ENCODE measurements at regions not wholly inside any gene's neighbourhood (a gene's known extent, or its start where the extent isn't known, plus 50 kb on each side); places are given as distances from the start of the nearest gene placed in this dataset.

GRCh38 chr10:65367706-65368105, 1558.1 kb upstream of the LRRTM3 start:
- DNase-seq: no peak
- H3K27ac ChIP-seq (ENCODE audit: low read length): no peak overlapping the region
- H3K36me3 ChIP-seq (ENCODE audit: control insufficient read depth, insufficient read depth, low read length): no peaks in the 10 kb centered on the region
- H3K27me3 ChIP-seq (ENCODE audit: control insufficient read depth, insufficient read depth, low read length): no peaks in the 10 kb centered on the region
- H3K4me3 ChIP-seq (ENCODE audit: low read length): no peak overlapping the region
- H3K9me3 ChIP-seq (replicated peaks; ENCODE audit: control insufficient read depth, low read depth, low read length): no peaks in the 10 kb centered on the region
- H3K4me1 ChIP-seq (ENCODE audit: control insufficient read depth, insufficient read depth, low read length): no peaks in the 10 kb centered on the region

- H3K9me3 ChIP-seq (replicated peaks; ENCODE audit: control insufficient read depth, low read depth, low read length): no peaks in the 10 kb centered on the region
- H3K36me3 ChIP-seq (ENCODE audit: control insufficient read depth, insufficient read depth, low read length): no peaks in the 10 kb centered on the region
- DNase-seq: no peak
- H3K27ac ChIP-seq (ENCODE audit: low read length): no peak overlapping the region
- H3K4me3 ChIP-seq (ENCODE audit: low read length): no peak overlapping the region
- no peaks in the 10 kb centered on the region for H3K27me3 ChIP-seq (ENCODE audit: control insufficient read depth, insufficient read depth, low read length)
- no CpG with 5 or more reads among the region's 3 CpGs for WGBS (ENCODE audit: insufficient coverage)
- H3K4me1 ChIP-seq (ENCODE audit: control insufficient read depth, insufficient read depth, low read length): no peaks in the 10 kb centered on the region
Observed at GRCh38 chr10:65375528-65375927, 1550.3 kb upstream of the LRRTM3 start.

DNA sequence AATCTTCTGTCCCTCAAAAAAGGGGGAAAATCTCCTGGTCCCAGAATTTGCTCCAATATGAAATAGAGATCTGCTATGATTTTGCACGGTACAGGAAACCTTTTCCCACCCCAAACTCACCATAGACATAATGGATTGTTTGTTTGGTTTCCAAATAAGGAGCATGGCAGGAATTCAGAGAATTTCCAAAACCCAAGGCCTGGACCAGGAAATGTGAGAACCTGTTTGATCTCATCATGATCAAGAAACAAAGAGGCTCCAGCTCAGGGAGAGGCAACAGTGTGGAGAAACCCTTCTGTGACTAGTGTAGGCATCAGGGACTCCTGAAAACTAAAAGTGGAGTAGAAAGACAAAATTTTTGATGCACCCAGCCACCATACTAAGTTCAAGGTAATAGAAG, 1548.1 kb upstream of the LRRTM3 start:
- H3K36me3 ChIP-seq (ENCODE audit: control insufficient read depth, insufficient read depth, low read length): no peaks in the 10 kb centered on the region
- no CpG with 5 or more reads among the region's 1 CpG for WGBS (ENCODE audit: insufficient coverage)
- H3K27ac ChIP-seq (ENCODE audit: low read length): no peak overlapping the region
- no peaks in the 10 kb centered on the region for H3K9me3 ChIP-seq (replicated peaks; ENCODE audit: control insufficient read depth, low read depth, low read length)
- H3K27me3 ChIP-seq (ENCODE audit: control insufficient read depth, insufficient read depth, low read length): no peaks in the 10 kb centered on the region
- no peak for DNase-seq
- H3K4me3 ChIP-seq (ENCODE audit: low read length): no peak overlapping the region
- H3K4me1 ChIP-seq (ENCODE audit: control insufficient read depth, insufficient read depth, low read length): no peaks in the 10 kb centered on the region

DNA sequence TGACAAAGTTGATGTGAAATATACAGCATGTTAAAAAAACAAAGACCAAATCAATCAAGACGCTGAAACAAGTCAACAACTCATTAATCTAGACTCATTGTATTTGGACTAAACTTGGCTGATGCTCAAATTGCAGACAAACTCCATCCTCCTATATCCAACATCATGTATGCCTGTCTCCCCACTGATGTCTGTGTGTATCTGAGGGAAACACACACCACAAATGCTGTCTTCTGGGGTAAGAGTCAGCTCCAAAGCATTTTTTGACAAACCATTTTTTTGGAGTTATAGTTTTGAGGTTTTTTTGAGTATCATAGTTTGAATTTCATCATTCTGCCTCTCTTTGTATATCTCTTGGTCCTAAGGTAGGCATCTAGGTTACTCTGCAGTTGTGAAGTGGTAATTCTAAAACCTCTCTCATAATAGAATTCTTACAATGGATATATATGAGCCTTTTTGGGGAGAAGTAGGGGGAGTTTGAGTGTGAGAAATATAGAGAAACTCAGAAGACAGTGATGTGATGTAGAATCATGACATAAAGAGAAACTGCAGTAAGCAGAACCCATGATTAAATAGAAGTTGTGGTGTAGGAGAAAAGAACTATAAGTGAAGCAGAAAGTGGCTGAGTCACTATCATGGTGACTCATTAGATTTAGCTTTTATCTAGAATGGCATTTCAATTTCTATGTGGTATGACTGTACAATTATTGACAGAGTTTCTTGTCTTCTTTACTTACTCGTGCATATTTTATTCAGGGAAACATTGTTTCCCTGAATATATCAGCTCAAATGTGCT, 1531.1 kb upstream of the LRRTM3 start:
- no peak overlapping the region for H3K27ac ChIP-seq (ENCODE audit: low read length)
- H3K27me3 ChIP-seq (ENCODE audit: control insufficient read depth, insufficient read depth, low read length): no peaks in the 10 kb centered on the region
- no peak for DNase-seq

DNA sequence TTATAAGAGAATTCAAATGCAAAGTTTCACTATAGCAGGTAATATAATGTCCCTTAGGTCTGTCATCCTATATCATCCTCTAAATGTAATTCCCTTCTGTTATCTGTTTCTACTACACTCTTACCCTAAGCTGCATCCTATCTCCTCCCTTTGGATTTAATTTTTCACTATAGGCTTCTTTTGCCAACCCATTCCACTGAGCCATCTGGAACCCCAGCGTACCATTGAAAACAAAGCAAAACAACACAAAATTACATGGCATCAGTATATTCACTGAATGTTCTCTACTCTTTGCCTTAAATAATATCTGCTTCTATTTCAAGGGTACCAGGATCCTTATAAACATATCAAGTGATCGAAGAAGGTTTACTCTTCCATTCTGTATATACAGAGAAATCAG, 1530.2 kb upstream of the LRRTM3 start:
- no peaks in the 10 kb centered on the region for H3K9me3 ChIP-seq (replicated peaks; ENCODE audit: control insufficient read depth, low read depth, low read length)
- H3K36me3 ChIP-seq (ENCODE audit: control insufficient read depth, insufficient read depth, low read length): no peaks in the 10 kb centered on the region
- no peaks in the 10 kb centered on the region for H3K27me3 ChIP-seq (ENCODE audit: control insufficient read depth, insufficient read depth, low read length)
- no peak for DNase-seq
- H3K4me1 ChIP-seq (ENCODE audit: control insufficient read depth, insufficient read depth, low read length): no peaks in the 10 kb centered on the region
- no peak overlapping the region for H3K27ac ChIP-seq (ENCODE audit: low read length)
- H3K4me3 ChIP-seq (ENCODE audit: low read length): no peak overlapping the region
- 100% methylated on average over 1 of the region's 2 CpGs for WGBS (ENCODE audit: insufficient coverage)

More for the DNA sequence above, 1531.1 kb upstream of the LRRTM3 start:
- no CpG with 5 or more reads among the region's 2 CpGs for WGBS (ENCODE audit: insufficient coverage)
- Histone ChIP-seq H3K9me3 (replicated peaks; ENCODE audit: control insufficient read depth, low read depth, low read length) (no peaks in the 10 kb centered on the region), H3K4me1 (ENCODE audit: control insufficient read depth, insufficient read depth, low read length) (no peaks in the 10 kb centered on the region), H3K4me3 (ENCODE audit: low read length) (no peak overlapping the region), H3K36me3 (ENCODE audit: control insufficient read depth, insufficient read depth, low read length) (no peaks in the 10 kb centered on the region)

- H3K4me1 ChIP-seq (ENCODE audit: control insufficient read depth, insufficient read depth, low read length): no peaks in the 10 kb centered on the region
- H3K27ac ChIP-seq (ENCODE audit: low read length): no peak overlapping the region
- no peak for DNase-seq
- no peaks in the 10 kb centered on the region for H3K36me3 ChIP-seq (ENCODE audit: control insufficient read depth, insufficient read depth, low read length)
- WGBS (ENCODE audit: insufficient coverage): no CpG with 5 or more reads among the region's 3 CpGs
- no peaks in the 10 kb centered on the region for H3K9me3 ChIP-seq (replicated peaks; ENCODE audit: control insufficient read depth, low read depth, low read length)
- no peaks in the 10 kb centered on the region for H3K27me3 ChIP-seq (ENCODE audit: control insufficient read depth, insufficient read depth, low read length)
- H3K4me3 ChIP-seq (ENCODE audit: low read length): no peak overlapping the region
Observed at GRCh38 chr10:65396997-65397396, 1528.8 kb upstream of the LRRTM3 start.

DNA sequence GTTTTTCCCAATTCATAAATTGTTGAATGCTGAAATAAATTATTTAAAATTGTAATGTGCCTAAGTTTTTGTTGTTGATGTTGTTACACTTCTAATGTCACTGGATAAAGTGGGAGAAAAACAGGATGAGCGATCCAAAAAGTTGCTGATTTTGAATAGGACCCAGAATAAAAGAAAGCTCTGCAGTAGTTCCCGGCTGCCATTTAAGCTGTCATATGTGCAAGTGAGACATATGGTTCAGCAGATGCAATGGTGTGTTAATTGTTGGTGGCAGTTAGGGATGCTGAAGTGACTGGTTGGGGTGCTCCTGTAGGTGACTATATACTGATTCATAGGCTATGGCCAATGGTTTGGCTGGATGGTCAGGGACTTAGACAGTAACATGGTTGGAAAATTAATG, 1517.4 kb upstream of the LRRTM3 start:
- no peak for DNase-seq
- Histone ChIP-seq H3K27me3 (ENCODE audit: control insufficient read depth, insufficient read depth, low read length) (no peaks in the 10 kb centered on the region), H3K27ac (ENCODE audit: low read length) (no peak overlapping the region), H3K4me3 (ENCODE audit: low read length) (no peak overlapping the region), H3K36me3 (ENCODE audit: control insufficient read depth, insufficient read depth, low read length) (no peaks in the 10 kb centered on the region), H3K4me1 (ENCODE audit: control insufficient read depth, insufficient read depth, low read length) (no peaks in the 10 kb centered on the region), H3K9me3 (replicated peaks; ENCODE audit: control insufficient read depth, low read depth, low read length) (no peaks in the 10 kb centered on the region)
- 96% methylated on average over 2 of the region's 2 CpGs for WGBS (ENCODE audit: insufficient coverage)

DNA sequence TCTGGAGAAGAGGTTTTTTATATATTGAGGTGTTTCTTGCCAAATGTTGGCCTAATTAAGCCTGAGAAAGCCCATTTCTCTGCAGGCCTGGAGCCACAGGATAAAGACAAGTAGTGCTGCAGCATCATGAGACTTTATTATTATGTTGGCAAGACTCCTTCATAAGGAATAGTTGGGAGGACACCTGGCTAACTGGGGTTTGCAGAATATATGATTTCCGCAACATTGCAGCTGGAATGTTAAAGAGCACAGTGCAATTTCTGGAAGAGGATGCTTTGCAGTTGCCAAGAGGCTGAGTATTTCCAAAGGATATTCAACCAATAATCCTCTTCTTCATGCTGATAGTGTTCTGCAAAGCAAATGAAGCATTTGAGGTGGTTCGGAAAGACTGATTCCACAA, 1512.8 kb upstream of the LRRTM3 start:
- DNase-seq: peak; percentile 93
- Histone ChIP-seq H3K9me3 (replicated peaks; ENCODE audit: control insufficient read depth, low read depth, low read length) (no peaks in the 10 kb centered on the region), H3K4me1 (ENCODE audit: control insufficient read depth, insufficient read depth, low read length) (no peaks in the 10 kb centered on the region), H3K27me3 (ENCODE audit: control insufficient read depth, insufficient read depth, low read length) (no peaks in the 10 kb centered on the region), H3K36me3 (ENCODE audit: control insufficient read depth, insufficient read depth, low read length) (no peaks in the 10 kb centered on the region), H3K27ac (ENCODE audit: low read length) (peak overlapping the region; percentile 38), H3K4me3 (ENCODE audit: low read length) (no peak overlapping the region)
- no CpG with 5 or more reads among the region's 2 CpGs for WGBS (ENCODE audit: insufficient coverage)

DNA sequence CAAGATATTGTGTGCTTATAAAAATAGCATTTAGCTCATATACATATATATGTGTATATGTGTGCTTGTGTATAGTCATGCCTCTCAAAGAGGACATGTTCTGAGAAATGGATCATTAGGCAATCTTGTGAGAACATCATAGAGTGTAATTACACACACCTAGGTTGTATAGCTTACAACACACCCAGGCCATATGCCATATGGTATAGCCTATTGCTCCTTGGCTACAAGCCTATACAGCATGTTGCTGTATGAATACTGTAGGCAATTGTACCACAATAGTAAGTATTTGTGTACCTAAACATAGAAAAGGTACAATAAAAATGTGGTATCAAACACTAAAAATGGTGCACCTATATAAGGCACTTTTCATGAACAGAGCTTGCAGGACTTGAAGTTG, 1510.5 kb upstream of the LRRTM3 start:
- no peak overlapping the region for H3K4me3 ChIP-seq (ENCODE audit: low read length)

GRCh38 chr10:65416094-65416493, 1509.7 kb upstream of the LRRTM3 start:
- Histone ChIP-seq H3K27me3 (ENCODE audit: control insufficient read depth, insufficient read depth, low read length) (no peaks in the 10 kb centered on the region), H3K4me1 (ENCODE audit: control insufficient read depth, insufficient read depth, low read length) (no peaks in the 10 kb centered on the region), H3K4me3 (ENCODE audit: low read length) (no peak overlapping the region), H3K9me3 (replicated peaks; ENCODE audit: control insufficient read depth, low read depth, low read length) (no peaks in the 10 kb centered on the region), H3K36me3 (ENCODE audit: control insufficient read depth, insufficient read depth, low read length) (no peaks in the 10 kb centered on the region), H3K27ac (ENCODE audit: low read length) (no peak overlapping the region)
- WGBS (ENCODE audit: insufficient coverage): 100% methylated on average over 1 of the region's 1 CpG
- DNase-seq: peak; percentile 13

More for the DNA sequence above, 1510.5 kb upstream of the LRRTM3 start:
- no peak for DNase-seq
- Histone ChIP-seq H3K27me3 (ENCODE audit: control insufficient read depth, insufficient read depth, low read length) (no peaks in the 10 kb centered on the region), H3K4me1 (ENCODE audit: control insufficient read depth, insufficient read depth, low read length) (no peaks in the 10 kb centered on the region), H3K27ac (ENCODE audit: low read length) (no peak overlapping the region), H3K36me3 (ENCODE audit: control insufficient read depth, insufficient read depth, low read length) (no peaks in the 10 kb centered on the region), H3K9me3 (replicated peaks; ENCODE audit: control insufficient read depth, low read depth, low read length) (no peaks in the 10 kb centered on the region)

GRCh38 chr10:65419629-65420028, 1506.2 kb upstream of the LRRTM3 start:
- no peaks in the 10 kb centered on the region for H3K9me3 ChIP-seq (replicated peaks; ENCODE audit: control insufficient read depth, low read depth, low read length)
- no peak overlapping the region for H3K27ac ChIP-seq (ENCODE audit: low read length)
- no peak overlapping the region for H3K4me3 ChIP-seq (ENCODE audit: low read length)
- DNase-seq: no peak
- H3K27me3 ChIP-seq (ENCODE audit: control insufficient read depth, insufficient read depth, low read length): no peaks in the 10 kb centered on the region
- no CpG with 5 or more reads among the region's 2 CpGs for WGBS (ENCODE audit: insufficient coverage)
- H3K36me3 ChIP-seq (ENCODE audit: control insufficient read depth, insufficient read depth, low read length): no peaks in the 10 kb centered on the region
- no peaks in the 10 kb centered on the region for H3K4me1 ChIP-seq (ENCODE audit: control insufficient read depth, insufficient read depth, low read length)
